Psoas muscle (tissue), 7 donors: ENCODE measurements at regions not wholly inside any gene's neighbourhood (a gene's known extent, or its start where the extent isn't known, plus 50 kb on each side); places are given as distances from the start of the nearest gene placed in this dataset.
"Not testable (repeated sequence)": the region's sequence is repeated elsewhere in the genome, so short reads cannot be mapped to it uniquely, and the experiment has no call there.

ENCODE experiments used
- ATAC-seq, 4 donors: fragments of 200-7000 bp; cut with Tn5 transposase; one replicate each; pipeline ENCODE4 v1.9.1; 2020; ENCODE audit warnings: moderate library complexity in 3 of 4, mild to moderate bottlenecking in 2 of 4
- DNase-seq, 2 donors: peaks; one replicate each; pipeline ENCODE4 v3.0.0-alpha.2; 2020
- H3K27ac ChIP-seq: fragments of 200-600 bp; one replicate; pipeline ENCODE4 v1.8.0; 2022
- H3K27me3 ChIP-seq, 3 donors: fragments of 200-600 bp in 1 of 3; one replicate each; pipeline versions ENCODE4 v1.6.1 to v1.8.0; 2013 to 2022; ENCODE audit warnings: low read length in 2 of 3, mild to moderate bottlenecking in 2 of 3, moderate library complexity in 1 of 3; ENCODE audit not compliant: insufficient read depth in 3 of 3
- H3K36me3 ChIP-seq, 2 donors: fragments of 200-600 bp in 1 of 2; one replicate each; pipeline versions ENCODE4 v1.6.1 to v1.8.0; 2013 to 2022; ENCODE audit warnings: low read depth in 1 of 2, mild to moderate bottlenecking in 1 of 2, moderate library complexity in 1 of 2; ENCODE audit not compliant: insufficient read depth in 1 of 2
- H3K4me1 ChIP-seq: fragments of 200-600 bp; one replicate; pipeline ENCODE4 v1.8.0; 2022
- H3K4me3 ChIP-seq: fragments of 200-600 bp; one replicate; pipeline ENCODE4 v1.8.0; 2022; ENCODE audit warnings: mild to moderate bottlenecking
- H3K9me3 ChIP-seq: fragments of 200-600 bp; one replicate; pipeline ENCODE4 v1.8.0; 2022
- WGBS, 3 donors: extraction: QIAGEN DNeasy Blood & Tissue Kit; methylation state at CpG; one replicate each; pipeline versions ENCODE4 v1.1.6 to v1.1.7; 2013; 5-methylcytosine and 5-hydroxymethylcytosine counted together
- intact Hi-C, 2 donors: fragments of 100-400 bp; cut with DNase I; formaldehyde crosslinking; loops; one replicate each; pipeline versions ENCODE4 v1.11.0 to v1.14.2; 2022
- TF ChIP-seq, protein P1 (sequence below): fragments of 200-600 bp; IDR thresholded peaks from one replicate; pipeline ENCODE4 v1.8.0; 2022; ENCODE audit warnings: antibody characterized with exemption
- donor health status: healthy with polysubstance abuse.
- donor health status: DM: no; HTN: no; CAD: no; lungs with moderate emphysema.
- donor health status: Bipolar disorder and iron deficiency.
- donor health status: healthy.
- donor health status: DM: yes; HTN: yes; CAD: no.
- donor health status: DM: no; HTN: no; CAD: no.
- donor health status: DM: yes; HTN: yes; CAD: no.

DNA sequence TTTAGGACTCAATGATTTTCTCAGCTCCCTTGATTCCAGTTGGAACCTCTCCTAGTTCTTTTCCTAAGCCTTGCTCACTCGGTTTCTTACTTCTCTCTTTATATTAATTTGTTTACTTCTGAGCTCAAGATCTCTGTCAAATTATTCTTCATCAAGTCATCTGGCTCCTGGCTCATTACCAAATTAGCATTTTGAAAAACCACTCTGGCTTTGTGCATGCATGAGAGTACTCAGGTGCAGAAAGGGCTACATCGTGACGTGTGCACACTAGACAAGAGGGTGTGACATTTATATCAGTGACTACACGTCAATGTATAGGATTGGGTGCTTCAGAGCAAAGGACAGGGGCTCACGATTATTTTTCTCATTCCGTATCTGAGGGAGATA is 645.7 kb upstream of the DPP6 start:
- no peak overlapping the region for H3K4me3 ChIP-seq
- H3K27me3 ChIP-seq: no peaks in the 10 kb centered on the region
- H3K9me3 ChIP-seq: no peaks in the 10 kb centered on the region
- H3K27ac ChIP-seq: no peak overlapping the region
- H3K36me3 ChIP-seq: no peaks in the 10 kb centered on the region
- H3K4me1 ChIP-seq: no peaks in the 10 kb centered on the region
- no peak for ATAC-seq
- 78 to 81% (median 78%) methylated on average over 6 of the region's 6 CpGs for WGBS, 3 donors
- TF ChIP-seq, protein P1, sequence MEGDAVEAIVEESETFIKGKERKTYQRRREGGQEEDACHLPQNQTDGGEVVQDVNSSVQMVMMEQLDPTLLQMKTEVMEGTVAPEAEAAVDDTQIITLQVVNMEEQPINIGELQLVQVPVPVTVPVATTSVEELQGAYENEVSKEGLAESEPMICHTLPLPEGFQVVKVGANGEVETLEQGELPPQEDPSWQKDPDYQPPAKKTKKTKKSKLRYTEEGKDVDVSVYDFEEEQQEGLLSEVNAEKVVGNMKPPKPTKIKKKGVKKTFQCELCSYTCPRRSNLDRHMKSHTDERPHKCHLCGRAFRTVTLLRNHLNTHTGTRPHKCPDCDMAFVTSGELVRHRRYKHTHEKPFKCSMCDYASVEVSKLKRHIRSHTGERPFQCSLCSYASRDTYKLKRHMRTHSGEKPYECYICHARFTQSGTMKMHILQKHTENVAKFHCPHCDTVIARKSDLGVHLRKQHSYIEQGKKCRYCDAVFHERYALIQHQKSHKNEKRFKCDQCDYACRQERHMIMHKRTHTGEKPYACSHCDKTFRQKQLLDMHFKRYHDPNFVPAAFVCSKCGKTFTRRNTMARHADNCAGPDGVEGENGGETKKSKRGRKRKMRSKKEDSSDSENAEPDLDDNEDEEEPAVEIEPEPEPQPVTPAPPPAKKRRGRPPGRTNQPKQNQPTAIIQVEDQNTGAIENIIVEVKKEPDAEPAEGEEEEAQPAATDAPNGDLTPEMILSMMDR: no peak
- DNase-seq: no peak
- intact Hi-C loops: no loop called here

- WGBS, 3 donors: 79 to 83% (median 82%) methylated on average over 4 of the region's 4 CpGs
- Histone ChIP-seq H3K36me3 (no peaks in the 10 kb centered on the region), H3K27ac (no peak overlapping the region), H3K27me3 (no peaks in the 10 kb centered on the region), H3K4me3 (no peak overlapping the region), H3K4me1 (no peaks in the 10 kb centered on the region), H3K9me3 (no peaks in the 10 kb centered on the region)
- TF ChIP-seq, protein P1: no peak
- no peak for DNase-seq
- intact Hi-C loops: no loop called here
- ATAC-seq: no peak
Observed at GRCh38 chr7:153407291-153408046, 644.7 kb upstream of the DPP6 start.

DNA sequence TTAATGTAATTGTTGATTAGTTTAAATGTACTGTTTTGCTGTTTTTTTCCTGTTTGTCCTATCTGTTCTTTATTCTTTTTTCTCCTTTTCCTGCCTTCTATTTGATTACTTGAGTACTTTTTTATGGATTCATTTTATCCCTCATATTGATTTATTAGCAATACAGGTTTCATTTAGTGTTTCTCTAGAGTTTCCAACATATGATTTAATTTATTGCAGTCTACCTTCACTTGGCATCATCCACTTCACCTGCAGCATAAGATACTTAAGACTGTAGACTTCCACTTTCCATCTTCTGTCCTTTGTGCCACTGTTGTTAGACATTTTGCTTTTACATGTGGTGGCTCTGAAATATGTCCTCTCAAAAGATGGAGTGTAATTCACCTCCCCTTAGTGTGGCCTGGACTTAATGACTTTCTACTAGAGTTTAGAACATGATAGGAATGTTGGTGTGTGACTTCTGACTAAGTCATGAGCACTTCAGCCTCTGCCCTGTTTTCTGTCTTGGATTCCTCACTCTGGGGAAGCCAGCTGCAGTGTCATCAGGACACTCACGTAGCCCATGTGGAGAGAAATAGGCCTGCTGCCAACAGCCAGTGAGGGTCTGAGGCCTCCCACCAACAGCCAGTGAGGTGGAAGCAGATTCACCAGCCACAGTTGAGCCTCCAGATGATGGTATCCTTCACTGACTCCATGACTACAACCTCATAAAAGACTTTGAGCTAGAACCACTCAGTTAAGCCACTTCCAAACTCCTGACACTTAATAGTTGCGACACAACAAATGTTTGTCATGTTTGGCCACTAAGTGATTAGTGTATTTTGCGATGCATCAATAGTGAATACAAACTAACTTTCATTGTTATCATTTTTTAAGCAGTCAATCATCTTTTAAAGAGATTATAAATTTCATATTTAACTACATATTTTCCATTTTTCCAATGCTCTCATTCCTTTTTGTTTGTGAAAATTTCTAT is 643.5 kb upstream of the DPP6 start:
- Histone ChIP-seq H3K9me3 (no peaks in the 10 kb centered on the region), H3K27me3 (no peaks in the 10 kb centered on the region), H3K4me3 (no peak overlapping the region), H3K36me3 (no peaks in the 10 kb centered on the region), H3K4me1 (no peaks in the 10 kb centered on the region), H3K27ac (no peak overlapping the region)
- no peak for DNase-seq
- WGBS, 3 donors: 66 to 71% (median 67%) methylated on average over 3 of the region's 3 CpGs
- TF ChIP-seq, protein P1: no peak
- ATAC-seq: no peak
- intact Hi-C loops: no loop called here

- H3K36me3 ChIP-seq, DNase-seq, intact Hi-C loops, H3K4me3 ChIP-seq, H3K27ac ChIP-seq, ATAC-seq, H3K27me3 ChIP-seq, H3K9me3 ChIP-seq, H3K4me1 ChIP-seq: not testable (repeated sequence)
- 88 to 89% (median 89%) methylated on average over 10 of the region's 10 CpGs for WGBS, 3 donors
Observed at GRCh38 chr7:153409567-153410342, 642.4 kb upstream of the DPP6 start.

GRCh38 chr7:153410997-153411642 is 641.1 kb upstream of the DPP6 start:
- H3K4me3 ChIP-seq, H3K36me3 ChIP-seq, ATAC-seq, H3K27ac ChIP-seq, intact Hi-C loops, H3K9me3 ChIP-seq, H3K4me1 ChIP-seq, DNase-seq, H3K27me3 ChIP-seq: not testable (repeated sequence)
- WGBS, 3 donors: 88 to 91% (median 90%) methylated on average over 18 of the region's 18 CpGs

DNA sequence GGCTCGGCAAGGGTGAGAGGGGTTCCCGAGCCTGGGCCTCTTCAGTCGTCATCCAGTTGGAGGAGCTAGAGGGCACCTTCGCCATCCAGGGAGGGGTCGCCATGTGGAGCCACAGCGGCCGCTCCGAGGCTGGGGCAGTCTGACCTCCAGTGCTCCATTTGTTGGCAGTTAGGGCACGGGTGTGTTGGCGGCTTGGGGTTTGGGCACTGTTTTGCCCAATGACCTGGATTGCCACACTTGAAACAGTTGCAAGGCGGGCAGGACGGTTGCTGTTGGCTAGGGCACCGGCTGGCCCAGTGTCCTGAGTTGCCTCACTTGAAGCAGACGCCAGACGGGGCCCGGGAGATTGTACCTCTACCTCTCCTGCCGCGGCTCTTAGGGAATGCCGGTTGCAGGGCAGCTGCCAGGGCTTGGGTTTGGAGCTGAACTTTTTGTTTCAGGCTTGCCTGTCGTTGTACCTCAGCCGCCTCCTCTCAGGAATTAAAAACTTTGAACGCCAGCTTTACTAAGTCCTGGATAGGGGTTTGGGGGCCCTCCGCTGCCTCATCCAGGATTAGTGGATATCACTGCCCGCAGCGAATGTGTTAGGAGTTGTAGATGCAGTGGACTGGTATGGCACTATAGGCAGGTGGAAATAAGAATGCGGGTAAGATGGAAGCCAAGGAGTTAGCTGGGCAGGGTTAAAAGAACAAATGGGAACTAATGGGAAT is 639.9 kb upstream of the DPP6 start:
- H3K27me3 ChIP-seq, H3K36me3 ChIP-seq, H3K4me3 ChIP-seq, H3K4me1 ChIP-seq, H3K9me3 ChIP-seq, ATAC-seq, intact Hi-C loops, DNase-seq, H3K27ac ChIP-seq: not testable (repeated sequence)
- WGBS, 3 donors: 92 to 94% (median 92%) methylated on average over 26 of the region's 26 CpGs

DNA sequence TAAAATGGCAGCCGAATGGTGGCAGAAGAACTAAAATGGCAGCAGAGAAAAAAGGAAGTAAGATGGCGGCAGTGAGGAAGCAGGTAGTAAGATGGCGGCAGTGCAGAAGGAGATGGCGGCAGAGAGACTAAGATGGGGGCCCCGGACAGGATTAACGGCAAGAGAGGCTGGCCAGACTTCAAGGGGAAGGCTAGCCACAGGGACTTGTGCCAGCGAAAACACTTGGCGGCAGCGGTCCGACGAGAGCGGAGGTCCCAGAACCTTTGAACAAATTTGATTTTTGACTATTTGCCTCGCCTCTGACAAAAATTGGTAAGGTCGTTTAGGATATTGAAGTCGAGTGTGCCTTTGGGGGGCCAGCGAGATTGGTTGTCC is 639.4 kb upstream of the DPP6 start:
- 88 to 95% (median 91%) methylated on average over 16 of the region's 16 CpGs for WGBS, 3 donors
- H3K4me3 ChIP-seq, intact Hi-C loops, H3K27me3 ChIP-seq, ATAC-seq, DNase-seq, H3K27ac ChIP-seq, H3K4me1 ChIP-seq, H3K36me3 ChIP-seq, H3K9me3 ChIP-seq: not testable (repeated sequence)
